ENCODE measurements at regions not wholly inside any gene's neighbourhood (a gene's known extent, or its start where the extent isn't known, plus 50 kb on each side); places are given as distances from the start of the nearest gene placed in this dataset.

- TF ChIP-seq, protein P1, sequence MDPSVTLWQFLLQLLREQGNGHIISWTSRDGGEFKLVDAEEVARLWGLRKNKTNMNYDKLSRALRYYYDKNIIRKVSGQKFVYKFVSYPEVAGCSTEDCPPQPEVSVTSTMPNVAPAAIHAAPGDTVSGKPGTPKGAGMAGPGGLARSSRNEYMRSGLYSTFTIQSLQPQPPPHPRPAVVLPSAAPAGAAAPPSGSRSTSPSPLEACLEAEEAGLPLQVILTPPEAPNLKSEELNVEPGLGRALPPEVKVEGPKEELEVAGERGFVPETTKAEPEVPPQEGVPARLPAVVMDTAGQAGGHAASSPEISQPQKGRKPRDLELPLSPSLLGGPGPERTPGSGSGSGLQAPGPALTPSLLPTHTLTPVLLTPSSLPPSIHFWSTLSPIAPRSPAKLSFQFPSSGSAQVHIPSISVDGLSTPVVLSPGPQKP (IDR thresholded peaks at IDR 0.05; ENCODE audit: borderline replicate concordance, low read depth, low read length) = no peak
- TF ChIP-seq RCOR1 (IDR thresholded peaks at IDR 0.05; ENCODE audit: insufficient replicate concordance, low read length) (no peak), POLR2A (IDR thresholded peaks at IDR 0.05; ENCODE audit: low read depth, low read length) (no peak), CHD1 (IDR thresholded peaks at IDR 0.05; ENCODE audit: low read depth, low read length) (no peak), CEBPB (IDR thresholded peaks at IDR 0.05; ENCODE audit: low read depth, low read length) (no peak), SMC3 (IDR thresholded peaks at IDR 0.05; ENCODE audit: low read depth, low read length) (no peak), NFE2L2 (IDR thresholded peaks at IDR 0.05; ENCODE audit: low read depth, low read length) (no peak), BHLHE40 (IDR thresholded peaks at IDR 0.05; ENCODE audit: low read depth, low read length) (no peak), RAD21 (IDR thresholded peaks at IDR 0.05; ENCODE audit: low read length) (no peak)
- TF ChIP-seq, protein P2, sequence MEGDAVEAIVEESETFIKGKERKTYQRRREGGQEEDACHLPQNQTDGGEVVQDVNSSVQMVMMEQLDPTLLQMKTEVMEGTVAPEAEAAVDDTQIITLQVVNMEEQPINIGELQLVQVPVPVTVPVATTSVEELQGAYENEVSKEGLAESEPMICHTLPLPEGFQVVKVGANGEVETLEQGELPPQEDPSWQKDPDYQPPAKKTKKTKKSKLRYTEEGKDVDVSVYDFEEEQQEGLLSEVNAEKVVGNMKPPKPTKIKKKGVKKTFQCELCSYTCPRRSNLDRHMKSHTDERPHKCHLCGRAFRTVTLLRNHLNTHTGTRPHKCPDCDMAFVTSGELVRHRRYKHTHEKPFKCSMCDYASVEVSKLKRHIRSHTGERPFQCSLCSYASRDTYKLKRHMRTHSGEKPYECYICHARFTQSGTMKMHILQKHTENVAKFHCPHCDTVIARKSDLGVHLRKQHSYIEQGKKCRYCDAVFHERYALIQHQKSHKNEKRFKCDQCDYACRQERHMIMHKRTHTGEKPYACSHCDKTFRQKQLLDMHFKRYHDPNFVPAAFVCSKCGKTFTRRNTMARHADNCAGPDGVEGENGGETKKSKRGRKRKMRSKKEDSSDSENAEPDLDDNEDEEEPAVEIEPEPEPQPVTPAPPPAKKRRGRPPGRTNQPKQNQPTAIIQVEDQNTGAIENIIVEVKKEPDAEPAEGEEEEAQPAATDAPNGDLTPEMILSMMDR (conservative IDR thresholded peaks at IDR 0.05; ENCODE audit: low read depth, low read length) = no peak
- TF ChIP-seq, protein P3, sequence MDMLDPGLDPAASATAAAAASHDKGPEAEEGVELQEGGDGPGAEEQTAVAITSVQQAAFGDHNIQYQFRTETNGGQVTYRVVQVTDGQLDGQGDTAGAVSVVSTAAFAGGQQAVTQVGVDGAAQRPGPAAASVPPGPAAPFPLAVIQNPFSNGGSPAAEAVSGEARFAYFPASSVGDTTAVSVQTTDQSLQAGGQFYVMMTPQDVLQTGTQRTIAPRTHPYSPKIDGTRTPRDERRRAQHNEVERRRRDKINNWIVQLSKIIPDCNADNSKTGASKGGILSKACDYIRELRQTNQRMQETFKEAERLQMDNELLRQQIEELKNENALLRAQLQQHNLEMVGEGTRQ (IDR thresholded peaks at IDR 0.05; ENCODE audit: low read depth, low read length) = no peak
Observed at GRCh38 chr1:121566346-121566745, 381.6 kb downstream of the SRGAP2C start.
